ENCODE measurements at regions not wholly inside any gene's neighbourhood (a gene's known extent, or its start where the extent isn't known, plus 50 kb on each side); places are given as distances from the start of the nearest gene placed in this dataset.

- no peaks in the 10 kb centered on the region for H3K4me1 ChIP-seq (ENCODE audit: control insufficient read depth in 1 of 2, insufficient read depth in 2 of 2, low read length in 2 of 2)
- no peaks in the 10 kb centered on the region for H3K27me3 ChIP-seq (ENCODE audit: control insufficient read depth in 1 of 2, insufficient read depth in 2 of 2, low read length in 2 of 2)
- H3K27ac ChIP-seq (ENCODE audit: low read depth, low read length): no peak overlapping the region
- no peak overlapping the region for H3K9ac ChIP-seq (ENCODE audit: low read depth in 1 of 2, low read length in 2 of 2)
- H3K36me3 ChIP-seq (ENCODE audit: control insufficient read depth in 1 of 2, insufficient read depth in 2 of 2, low read length in 2 of 2): no peaks in the 10 kb centered on the region
- no peaks in the 10 kb centered on the region for H3K9me3 ChIP-seq (ENCODE audit: control insufficient read depth in 1 of 2, low read length in 2 of 2)
- no peak overlapping the region for H3K4me3 ChIP-seq (ENCODE audit: low read depth in 1 of 2, low read length in 2 of 2)
Measured at GRCh38 chr3:159620281-159620680, 368.4 kb upstream of the IL12A start.

- Histone ChIP-seq H3K9me3 (ENCODE audit: control insufficient read depth in 1 of 2, low read length in 2 of 2) (no peaks in the 10 kb centered on the region), H3K36me3 (ENCODE audit: control insufficient read depth in 1 of 2, insufficient read depth in 2 of 2, low read length in 2 of 2) (no peaks in the 10 kb centered on the region)
Measured at GRCh38 chr3:159620873-159621272, 367.8 kb upstream of the IL12A start.

DNA sequence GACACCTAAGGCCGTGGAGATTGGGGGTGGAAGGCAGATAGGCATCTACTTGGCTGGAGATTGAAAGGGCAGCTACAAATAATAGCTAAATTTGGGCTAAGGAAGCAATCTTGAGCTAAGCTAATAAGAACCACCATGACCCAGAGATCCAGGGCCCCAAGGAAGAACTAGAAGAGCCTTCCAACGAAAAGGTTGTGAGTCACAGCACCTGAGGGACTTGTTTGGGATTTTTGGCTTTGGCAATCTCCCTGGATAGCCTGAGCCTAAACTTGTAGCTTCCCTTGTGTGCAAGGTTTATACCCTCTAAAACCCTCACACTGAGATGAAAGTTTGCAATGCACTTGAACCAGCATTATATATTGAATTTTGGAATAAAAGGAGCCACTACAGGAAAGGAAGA, 364.0 kb upstream of the IL12A start:
- Histone ChIP-seq H3K36me3 (ENCODE audit: control insufficient read depth in 1 of 2, insufficient read depth in 2 of 2, low read length in 2 of 2) (no peaks in the 10 kb centered on the region), H3K4me3 (ENCODE audit: low read depth in 1 of 2, low read length in 2 of 2) (no peak overlapping the region), H3K9ac (ENCODE audit: low read depth in 1 of 2, low read length in 2 of 2) (no peak overlapping the region), H3K9me3 (ENCODE audit: control insufficient read depth in 1 of 2, low read length in 2 of 2) (no peaks in the 10 kb centered on the region), H3K4me1 (ENCODE audit: control insufficient read depth in 1 of 2, insufficient read depth in 2 of 2, low read length in 2 of 2) (no peaks in the 10 kb centered on the region), H3K27ac (ENCODE audit: low read depth, low read length) (no peak overlapping the region), H3K27me3 (ENCODE audit: control insufficient read depth in 1 of 2, insufficient read depth in 2 of 2, low read length in 2 of 2) (no peaks in the 10 kb centered on the region)

More at GRCh38 chr3:159620873-159621272, 367.8 kb upstream of the IL12A start:
- H3K27me3 ChIP-seq (ENCODE audit: control insufficient read depth in 1 of 2, insufficient read depth in 2 of 2, low read length in 2 of 2): no peaks in the 10 kb centered on the region
- H3K27ac ChIP-seq (ENCODE audit: low read depth, low read length): no peak overlapping the region
- no peak overlapping the region for H3K9ac ChIP-seq (ENCODE audit: low read depth in 1 of 2, low read length in 2 of 2)
- H3K4me3 ChIP-seq (ENCODE audit: low read depth in 1 of 2, low read length in 2 of 2): no peak overlapping the region
- H3K4me1 ChIP-seq (ENCODE audit: control insufficient read depth in 1 of 2, insufficient read depth in 2 of 2, low read length in 2 of 2): no peaks in the 10 kb centered on the region

DNA sequence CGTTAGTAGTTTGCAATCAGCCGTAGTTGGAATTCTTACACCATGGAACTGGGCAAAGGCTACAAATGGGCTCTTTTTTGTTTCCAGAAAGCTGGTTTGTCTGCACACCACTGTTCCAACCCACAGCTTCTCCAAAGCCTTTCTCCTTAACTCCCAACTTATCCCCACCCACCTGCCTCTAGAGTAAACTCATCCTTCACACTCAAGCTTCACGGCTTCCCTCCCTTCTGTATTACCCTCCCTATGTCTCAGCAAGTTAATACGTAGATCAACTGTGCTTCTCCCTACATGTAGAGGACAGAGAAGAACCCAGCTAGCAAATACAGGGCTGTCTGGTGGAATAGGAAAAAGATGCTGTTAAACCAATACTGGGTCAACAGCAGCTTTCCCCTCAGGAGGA, 363.0 kb upstream of the IL12A start:
- H3K4me3 ChIP-seq (ENCODE audit: low read depth in 1 of 2, low read length in 2 of 2): no peak overlapping the region
- H3K4me1 ChIP-seq (ENCODE audit: control insufficient read depth in 1 of 2, insufficient read depth in 2 of 2, low read length in 2 of 2): no peaks in the 10 kb centered on the region
- H3K9me3 ChIP-seq (ENCODE audit: control insufficient read depth in 1 of 2, low read length in 2 of 2): no peaks in the 10 kb centered on the region
- no peak overlapping the region for H3K27ac ChIP-seq (ENCODE audit: low read depth, low read length)
- no peaks in the 10 kb centered on the region for H3K36me3 ChIP-seq (ENCODE audit: control insufficient read depth in 1 of 2, insufficient read depth in 2 of 2, low read length in 2 of 2)
- H3K27me3 ChIP-seq (ENCODE audit: control insufficient read depth in 1 of 2, insufficient read depth in 2 of 2, low read length in 2 of 2): no peaks in the 10 kb centered on the region
- H3K9ac ChIP-seq (ENCODE audit: low read depth in 1 of 2, low read length in 2 of 2): no peak overlapping the region

GRCh38 chr3:159626598-159626997, 362.0 kb upstream of the IL12A start:
- Histone ChIP-seq H3K9me3 (ENCODE audit: control insufficient read depth in 1 of 2, low read length in 2 of 2) (no peaks in the 10 kb centered on the region), H3K27me3 (ENCODE audit: control insufficient read depth in 1 of 2, insufficient read depth in 2 of 2, low read length in 2 of 2) (no peaks in the 10 kb centered on the region), H3K27ac (ENCODE audit: low read depth, low read length) (no peak overlapping the region), H3K9ac (ENCODE audit: low read depth in 1 of 2, low read length in 2 of 2) (no peak overlapping the region), H3K36me3 (ENCODE audit: control insufficient read depth in 1 of 2, insufficient read depth in 2 of 2, low read length in 2 of 2) (no peaks in the 10 kb centered on the region), H3K4me3 (ENCODE audit: low read depth in 1 of 2, low read length in 2 of 2) (no peak overlapping the region), H3K4me1 (ENCODE audit: control insufficient read depth in 1 of 2, insufficient read depth in 2 of 2, low read length in 2 of 2) (no peaks in the 10 kb centered on the region)

GRCh38 chr3:159627229-159627628, 361.4 kb upstream of the IL12A start:
- Histone ChIP-seq H3K4me1 (ENCODE audit: control insufficient read depth in 1 of 2, insufficient read depth in 2 of 2, low read length in 2 of 2) (no peaks in the 10 kb centered on the region), H3K36me3 (ENCODE audit: control insufficient read depth in 1 of 2, insufficient read depth in 2 of 2, low read length in 2 of 2) (no peaks in the 10 kb centered on the region), H3K9ac (ENCODE audit: low read depth in 1 of 2, low read length in 2 of 2) (no peak overlapping the region), H3K27me3 (ENCODE audit: control insufficient read depth in 1 of 2, insufficient read depth in 2 of 2, low read length in 2 of 2) (no peaks in the 10 kb centered on the region), H3K9me3 (ENCODE audit: control insufficient read depth in 1 of 2, low read length in 2 of 2) (no peaks in the 10 kb centered on the region), H3K4me3 (ENCODE audit: low read depth in 1 of 2, low read length in 2 of 2) (no peak overlapping the region), H3K27ac (ENCODE audit: low read depth, low read length) (no peak overlapping the region)

- Histone ChIP-seq H3K4me1 (ENCODE audit: control insufficient read depth in 1 of 2, insufficient read depth in 2 of 2, low read length in 2 of 2) (no peaks in the 10 kb centered on the region), H3K27me3 (ENCODE audit: control insufficient read depth in 1 of 2, insufficient read depth in 2 of 2, low read length in 2 of 2) (no peaks in the 10 kb centered on the region), H3K4me3 (ENCODE audit: low read depth in 1 of 2, low read length in 2 of 2) (no peak overlapping the region), H3K9me3 (ENCODE audit: control insufficient read depth in 1 of 2, low read length in 2 of 2) (no peaks in the 10 kb centered on the region), H3K27ac (ENCODE audit: low read depth, low read length) (no peak overlapping the region), H3K36me3 (ENCODE audit: control insufficient read depth in 1 of 2, insufficient read depth in 2 of 2, low read length in 2 of 2) (no peaks in the 10 kb centered on the region), H3K9ac (ENCODE audit: low read depth in 1 of 2, low read length in 2 of 2) (no peak overlapping the region)
Measured at GRCh38 chr3:159627634-159628033, 361.0 kb upstream of the IL12A start.

DNA sequence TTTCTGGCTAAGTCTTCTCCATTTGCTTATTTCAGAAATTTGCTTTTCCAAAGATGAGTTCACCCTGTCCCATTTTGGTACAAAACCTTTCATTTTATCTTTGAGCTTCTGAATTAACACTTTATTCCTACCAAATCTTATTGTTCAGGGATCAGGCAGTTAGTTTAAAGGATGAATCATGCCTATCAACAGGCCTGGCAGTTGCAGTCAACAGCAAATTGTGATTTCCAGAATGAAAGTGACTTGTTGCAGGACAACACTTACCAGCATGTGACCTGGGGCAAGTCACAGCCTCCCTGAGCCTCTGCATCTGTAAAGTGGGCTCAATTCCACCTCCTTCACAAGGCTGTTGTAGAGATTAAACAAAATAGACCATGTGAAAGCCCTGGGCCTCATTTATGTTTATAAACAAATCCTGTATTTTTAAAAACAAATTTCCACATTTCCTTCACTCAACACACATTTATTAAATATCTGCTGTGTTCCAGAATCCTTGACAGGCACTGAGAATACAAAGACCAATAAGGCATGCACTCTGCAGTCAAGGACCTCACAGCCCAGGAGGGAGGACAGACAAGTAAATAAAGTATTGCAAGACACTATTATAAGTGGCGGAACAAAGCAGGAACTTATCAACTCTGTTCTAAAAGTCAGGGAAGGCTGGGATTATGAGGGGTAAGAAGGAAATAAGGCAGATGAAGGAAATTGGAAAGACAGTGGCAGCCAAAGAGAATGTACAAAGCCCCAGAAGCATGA, 359.1 kb upstream of the IL12A start:
- H3K4me3 ChIP-seq (ENCODE audit: low read depth in 1 of 2, low read length in 2 of 2): no peak overlapping the region
- H3K27ac ChIP-seq (ENCODE audit: low read depth, low read length): no peak overlapping the region
- no peaks in the 10 kb centered on the region for H3K4me1 ChIP-seq (ENCODE audit: control insufficient read depth in 1 of 2, insufficient read depth in 2 of 2, low read length in 2 of 2)
- no peaks in the 10 kb centered on the region for H3K27me3 ChIP-seq (ENCODE audit: control insufficient read depth in 1 of 2, insufficient read depth in 2 of 2, low read length in 2 of 2)
- H3K36me3 ChIP-seq (ENCODE audit: control insufficient read depth in 1 of 2, insufficient read depth in 2 of 2, low read length in 2 of 2): no peaks in the 10 kb centered on the region
- H3K9ac ChIP-seq (ENCODE audit: low read depth in 1 of 2, low read length in 2 of 2): no peak overlapping the region
- H3K9me3 ChIP-seq (ENCODE audit: control insufficient read depth in 1 of 2, low read length in 2 of 2): no peaks in the 10 kb centered on the region

- H3K27me3 ChIP-seq (ENCODE audit: control insufficient read depth in 1 of 2, insufficient read depth in 2 of 2, low read length in 2 of 2): no peaks in the 10 kb centered on the region
- no peaks in the 10 kb centered on the region for H3K9me3 ChIP-seq (ENCODE audit: control insufficient read depth in 1 of 2, low read length in 2 of 2)
- H3K4me3 ChIP-seq (ENCODE audit: low read depth in 1 of 2, low read length in 2 of 2): no peak overlapping the region
- no peaks in the 10 kb centered on the region for H3K36me3 ChIP-seq (ENCODE audit: control insufficient read depth in 1 of 2, insufficient read depth in 2 of 2, low read length in 2 of 2)
- H3K27ac ChIP-seq (ENCODE audit: low read depth, low read length): no peak overlapping the region
- no peak overlapping the region for H3K9ac ChIP-seq (ENCODE audit: low read depth in 1 of 2, low read length in 2 of 2)
- H3K4me1 ChIP-seq (ENCODE audit: control insufficient read depth in 1 of 2, insufficient read depth in 2 of 2, low read length in 2 of 2): no peaks in the 10 kb centered on the region
Measured at GRCh38 chr3:159631226-159631625, 357.4 kb upstream of the IL12A start.

- Histone ChIP-seq H3K36me3 (ENCODE audit: control insufficient read depth in 1 of 2, insufficient read depth in 2 of 2, low read length in 2 of 2) (no peaks in the 10 kb centered on the region), H3K4me1 (ENCODE audit: control insufficient read depth in 1 of 2, insufficient read depth in 2 of 2, low read length in 2 of 2) (no peaks in the 10 kb centered on the region), H3K9me3 (ENCODE audit: control insufficient read depth in 1 of 2, low read length in 2 of 2) (no peaks in the 10 kb centered on the region), H3K9ac (ENCODE audit: low read depth in 1 of 2, low read length in 2 of 2) (no peak overlapping the region), H3K4me3 (ENCODE audit: low read depth in 1 of 2, low read length in 2 of 2) (no peak overlapping the region), H3K27me3 (ENCODE audit: control insufficient read depth in 1 of 2, insufficient read depth in 2 of 2, low read length in 2 of 2) (no peaks in the 10 kb centered on the region), H3K27ac (ENCODE audit: low read depth, low read length) (no peak overlapping the region)
Measured at GRCh38 chr3:159632128-159632527, 356.5 kb upstream of the IL12A start.
